Spinal cord (tissue), 9 donors: ENCODE measurements at regions not wholly inside any gene's neighbourhood (a gene's known extent, or its start where the extent isn't known, plus 50 kb on each side); places are given as distances from the start of the nearest gene placed in this dataset.
"Not testable (repeated sequence)": the region's sequence is repeated elsewhere in the genome, so short reads cannot be mapped to it uniquely, and the experiment has no call there.

Experiments
- DNase-seq, 6 donors: peaks; one replicate each; pipeline versions ENCODE4 v3.0.0 to v3.0.0-alpha.2; 2013 to 2015; ENCODE audit warnings: low spot score in 6 of 6, low read depth in 4 of 6
- H3K27ac ChIP-seq: one replicate; pipeline ENCODE4 v1.5.1; 2013; ENCODE audit warnings: low read depth, low read length, control low read depth
- H3K27me3 ChIP-seq: one replicate; pipeline ENCODE4 v1.6.1; 2013; ENCODE audit warnings: low read length; ENCODE audit not compliant: control insufficient read depth, insufficient read depth
- H3K36me3 ChIP-seq: one replicate; pipeline ENCODE4 v1.6.1; 2013; ENCODE audit warnings: low read length; ENCODE audit not compliant: control insufficient read depth, insufficient read depth
- H3K4me1 ChIP-seq: one replicate; pipeline ENCODE4 v1.6.1; 2013; ENCODE audit warnings: low read length; ENCODE audit not compliant: control insufficient read depth, insufficient read depth
- H3K4me3 ChIP-seq: one replicate; pipeline ENCODE4 v1.5.1; 2013; ENCODE audit warnings: low read depth, low read length, control low read depth
- H3K9me3 ChIP-seq: one replicate; pipeline ENCODE4 v1.6.1; 2013; ENCODE audit warnings: low read length; ENCODE audit not compliant: control insufficient read depth, insufficient read depth
- WGBS: methylation state at CpG from one replicate; pipeline ENCODE4 v1.1.5; 2013; ENCODE audit warnings: missing lambda C conversion rate; ENCODE audit not compliant: insufficient coverage; 5-methylcytosine and 5-hydroxymethylcytosine counted together
- donor health status: healthy.

DNA sequence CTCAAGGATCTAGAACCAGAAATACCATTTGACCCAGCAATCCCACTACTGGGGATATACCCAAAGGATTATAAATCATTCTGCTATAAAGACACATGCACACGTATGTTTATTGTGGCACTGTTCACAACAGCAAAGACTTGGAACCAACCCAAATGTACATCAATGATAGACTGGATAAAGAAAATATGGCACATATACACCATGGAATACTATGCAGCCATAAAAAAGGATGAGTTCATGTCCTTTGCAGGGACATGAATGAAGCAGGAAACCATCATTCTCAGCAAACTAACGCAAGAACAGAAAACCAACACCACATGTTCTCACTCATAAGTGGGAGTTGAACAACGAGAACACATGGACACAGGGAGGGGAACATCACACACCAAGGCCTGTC lies 154.0 kb upstream of the F9 start:
- H3K4me3 ChIP-seq, H3K27ac ChIP-seq, H3K9me3 ChIP-seq, DNase-seq, H3K27me3 ChIP-seq, H3K4me1 ChIP-seq, H3K36me3 ChIP-seq: not testable (repeated sequence)
- no CpG with 5 or more reads among the region's 3 CpGs for WGBS

- H3K27me3 ChIP-seq = no peaks in the 10 kb centered on the region
Measured at GRCh38 chrX:139360356-139360755, 170.2 kb upstream of the F9 start.

DNA sequence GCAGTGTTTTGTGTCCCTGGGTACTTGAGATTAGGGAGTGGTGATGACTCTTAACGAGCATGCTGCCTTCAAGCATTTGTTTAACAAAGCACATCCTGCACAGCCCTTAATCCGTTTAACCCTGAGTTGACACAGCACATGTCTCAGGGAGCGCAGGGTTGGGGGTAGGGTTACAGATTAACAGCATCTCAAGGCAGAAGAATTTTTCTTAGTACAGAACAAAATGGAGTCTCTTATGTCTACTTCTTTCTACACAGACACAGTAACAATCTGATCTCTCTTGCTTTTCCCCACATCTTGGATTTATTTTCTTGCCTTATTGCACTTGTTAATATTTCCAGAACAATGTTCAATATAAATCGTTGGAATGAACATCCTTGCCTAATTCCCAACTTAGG lies 187.9 kb upstream of the F9 start:
- not testable (repeated sequence) for H3K27ac ChIP-seq, DNase-seq, H3K9me3 ChIP-seq, H3K27me3 ChIP-seq, H3K36me3 ChIP-seq, H3K4me3 ChIP-seq, H3K4me1 ChIP-seq
- WGBS = no CpG with 5 or more reads among the region's 4 CpGs

More at GRCh38 chrX:139360356-139360755, 170.2 kb upstream of the F9 start:
- Histone ChIP-seq H3K4me1 (no peaks in the 10 kb centered on the region), H3K4me3 (no peak overlapping the region), H3K36me3 (no peaks in the 10 kb centered on the region), H3K9me3 (peaks cover 2% of the 10 kb centered on the region), H3K27ac (no peak overlapping the region)
- no peak for DNase-seq

- H3K36me3 ChIP-seq = not testable (repeated sequence)
- 17% methylated on average over 14 of the region's 21 CpGs for WGBS
Measured at GRCh38 chrX:139341855-139342593, 188.5 kb upstream of the F9 start.

DNA sequence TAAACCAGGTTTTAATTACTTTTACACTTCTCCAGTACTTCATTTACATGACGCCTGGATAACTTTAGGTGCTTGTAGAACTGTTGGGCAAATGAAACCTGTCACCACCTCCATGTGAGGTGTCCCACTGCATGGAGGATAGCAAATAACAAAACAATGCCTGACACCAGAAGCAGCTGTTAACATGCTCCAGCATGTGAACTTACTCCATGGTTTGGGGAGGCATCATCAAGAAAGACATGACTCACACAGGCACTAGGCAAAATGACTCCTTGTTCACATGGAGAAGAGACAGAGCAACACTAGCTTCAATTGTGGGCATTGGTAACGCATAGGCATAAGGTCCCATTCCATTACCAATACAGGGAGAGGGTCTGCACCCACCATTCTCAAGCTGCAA lies 198.1 kb upstream of the F9 start:
- no CpG with 5 or more reads among the region's 2 CpGs for WGBS
- no peak for DNase-seq
- Histone ChIP-seq H3K27ac (no peak overlapping the region), H3K36me3 (no peaks in the 10 kb centered on the region), H3K9me3 (peaks cover 2% of the 10 kb centered on the region), H3K27me3 (no peaks in the 10 kb centered on the region), H3K4me1 (no peaks in the 10 kb centered on the region), H3K4me3 (no peak overlapping the region)

More at GRCh38 chrX:139341855-139342593, 188.5 kb upstream of the F9 start:
- not testable (repeated sequence) for H3K4me1 ChIP-seq, H3K9me3 ChIP-seq, H3K27ac ChIP-seq, H3K4me3 ChIP-seq, H3K27me3 ChIP-seq
- peak in 1 of 6 donors; percentile 1 for DNase-seq

DNA sequence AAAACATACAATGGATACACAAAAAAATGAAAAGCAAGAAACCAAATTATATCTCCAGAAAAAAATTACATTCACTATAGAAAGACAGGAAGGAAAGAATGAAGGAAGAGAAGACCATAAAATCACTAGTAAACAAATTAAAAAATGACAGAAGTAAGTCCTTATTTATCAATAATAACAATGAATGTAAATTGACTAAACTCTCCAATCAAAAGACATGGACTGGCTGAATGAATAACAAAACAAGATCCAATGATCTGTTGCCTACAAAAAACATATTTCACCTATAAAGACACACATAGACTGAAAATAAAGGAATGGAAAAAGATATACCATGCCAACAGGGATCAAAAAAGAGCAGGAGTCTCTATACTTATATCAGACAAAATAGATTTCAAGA lies 203.2 kb upstream of the F9 start:
- Histone ChIP-seq H3K36me3 (no peaks in the 10 kb centered on the region), H3K9me3 (peaks cover 2% of the 10 kb centered on the region), H3K4me1 (no peaks in the 10 kb centered on the region), H3K27me3 (no peaks in the 10 kb centered on the region), H3K4me3 (no peak overlapping the region), H3K27ac (no peak overlapping the region)
- DNase-seq = no peak

DNA sequence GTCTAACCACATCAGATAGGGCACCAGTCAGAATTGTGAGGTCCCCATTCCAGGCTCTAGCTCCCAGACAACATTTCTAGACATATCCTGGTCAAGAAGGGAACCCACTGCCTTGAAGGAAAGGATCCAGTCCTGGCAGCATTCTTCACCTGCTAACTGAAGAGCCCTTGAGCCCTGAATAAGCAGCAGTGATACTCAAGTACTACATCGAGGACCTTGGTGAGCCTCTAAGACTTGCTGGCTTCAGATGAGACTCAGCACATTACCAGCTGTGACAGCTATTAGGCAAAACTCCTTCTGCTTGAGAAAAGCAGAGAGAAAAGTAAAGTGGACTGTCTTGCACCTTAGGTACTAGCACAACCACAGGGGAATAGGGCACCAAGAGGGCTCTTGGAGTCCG lies 205.8 kb upstream of the F9 start:
- WGBS = 85% methylated on average over 2 of the region's 2 CpGs
- H3K9me3 ChIP-seq = no peaks in the 10 kb centered on the region

DNA sequence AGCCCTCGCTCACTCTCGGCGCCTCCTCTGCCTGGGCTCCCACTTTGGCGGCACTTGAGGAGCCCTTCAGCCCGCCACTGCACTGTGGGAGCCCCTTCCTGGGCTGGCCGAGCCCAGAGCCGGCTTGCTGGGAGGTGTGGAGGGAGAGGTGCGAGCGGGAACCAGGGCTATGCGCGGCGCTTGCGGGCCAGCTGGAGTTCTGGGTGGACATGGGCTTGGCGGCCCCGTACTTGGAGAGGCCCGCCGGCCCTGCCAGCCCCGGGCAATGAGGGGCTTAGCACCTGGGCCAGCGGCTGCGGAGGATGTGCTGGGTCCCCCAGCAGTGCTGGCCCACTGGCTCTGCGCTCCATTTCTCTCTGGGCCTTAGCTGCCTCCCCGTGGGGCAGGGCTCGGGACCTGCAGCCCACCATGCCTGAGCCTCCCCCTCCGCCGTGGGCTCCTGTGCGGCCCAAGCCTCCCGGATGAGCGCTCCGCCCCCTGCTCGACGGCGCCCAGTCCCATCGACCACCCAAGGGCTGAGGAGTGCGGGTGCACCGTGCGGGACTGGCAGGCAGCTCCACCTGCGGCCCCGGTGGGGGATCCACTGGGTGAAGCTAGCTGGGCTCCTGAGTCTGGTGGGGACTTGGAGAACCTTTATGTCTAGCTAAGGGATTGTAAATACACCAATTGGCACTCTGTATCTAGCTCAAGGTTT lies 209.7 kb upstream of the F9 start:
- H3K4me3 ChIP-seq, H3K27ac ChIP-seq, H3K36me3 ChIP-seq, DNase-seq, H3K9me3 ChIP-seq, H3K4me1 ChIP-seq, H3K27me3 ChIP-seq: not testable (repeated sequence)
- 94% methylated on average over 31 of the region's 38 CpGs for WGBS

More for the DNA sequence above, 205.8 kb upstream of the F9 start:
- no peaks in the 10 kb centered on the region for H3K36me3 ChIP-seq
- H3K27ac ChIP-seq = no peak overlapping the region
- no peak for DNase-seq
- H3K27me3 ChIP-seq = no peaks in the 10 kb centered on the region
- H3K4me3 ChIP-seq = no peak overlapping the region
- no peaks in the 10 kb centered on the region for H3K4me1 ChIP-seq

DNA sequence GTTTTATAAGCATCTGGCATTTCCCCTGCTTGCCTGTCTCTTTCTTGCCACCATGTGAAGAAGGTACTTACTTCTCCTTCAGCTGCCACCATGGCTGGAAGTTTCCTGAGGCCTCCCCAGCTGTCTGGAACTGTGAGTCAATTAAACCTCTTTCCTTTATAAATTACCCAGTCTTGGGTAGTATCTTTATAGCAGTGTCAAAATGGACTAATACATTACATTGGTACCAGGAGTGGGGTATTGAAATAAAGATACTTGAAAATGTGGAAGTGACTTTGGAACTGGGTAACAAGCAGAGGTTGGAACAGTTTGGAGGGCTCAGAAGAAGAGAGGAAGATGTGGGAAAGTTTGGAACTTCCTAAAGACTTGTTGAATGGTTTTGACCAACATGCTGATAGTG lies 223.9 kb upstream of the F9 start:
- H3K4me3 ChIP-seq, H3K27me3 ChIP-seq, H3K4me1 ChIP-seq, H3K27ac ChIP-seq, DNase-seq, H3K9me3 ChIP-seq, H3K36me3 ChIP-seq: not testable (repeated sequence)

DNA sequence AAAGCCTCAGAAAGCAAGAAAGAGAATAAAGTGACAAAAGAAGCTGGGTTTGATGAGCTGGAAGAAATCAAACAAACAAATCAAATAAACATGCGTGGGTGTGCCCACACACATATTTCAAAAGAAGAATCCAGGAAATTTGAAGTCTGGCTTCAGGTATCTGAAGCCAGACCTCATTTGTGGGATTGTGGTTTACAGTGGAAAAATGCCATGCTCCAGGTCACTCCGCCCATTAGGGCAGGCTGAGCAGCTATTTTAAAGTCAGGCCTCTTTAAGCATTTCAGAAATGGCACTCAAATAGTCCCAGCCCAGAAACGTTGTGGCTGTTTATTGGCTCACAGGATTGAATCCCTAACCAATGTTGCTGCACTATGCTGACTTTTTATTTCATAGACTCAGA lies 226.1 kb upstream of the F9 start:
- H3K4me3 ChIP-seq = no peak overlapping the region
- no peaks in the 10 kb centered on the region for H3K36me3 ChIP-seq
- H3K27ac ChIP-seq = no peak overlapping the region
- DNase-seq = no peak
- no peaks in the 10 kb centered on the region for H3K4me1 ChIP-seq
- 59% methylated on average over 2 of the region's 3 CpGs for whole genome bisulfite sequencing
- H3K9me3 ChIP-seq = peaks cover 4% of the 10 kb centered on the region
- H3K27me3 ChIP-seq = no peaks in the 10 kb centered on the region
